GM12891 (cell line): ENCODE measurements at regions not wholly inside any gene's neighbourhood (a gene's known extent, or its start where the extent isn't known, plus 50 kb on each side); places are given as distances from the start of the nearest gene placed in this dataset.

ENCODE experiments used
- POLR2A ChIP-seq: IDR thresholded peaks from 2 replicates; pipeline ENCODE4 v1.6.1; 2011; ENCODE audit warnings: low read depth, low read length, control low read depth
- POLR2AphosphoS5 ChIP-seq: IDR thresholded peaks from 2 replicates; pipeline ENCODE4 v1.6.1; 2011; ENCODE audit warnings: low read depth, low read length, control low read depth
- SPI1 ChIP-seq: IDR thresholded peaks from 2 replicates; pipeline ENCODE4 v1.6.1; 2011; ENCODE audit warnings: low read depth, low read length, control low read depth
- TAF1 ChIP-seq: IDR thresholded peaks from 2 replicates; pipeline ENCODE4 v1.6.1; 2011; ENCODE audit warnings: low read depth, low read length, control low read depth

DNA sequence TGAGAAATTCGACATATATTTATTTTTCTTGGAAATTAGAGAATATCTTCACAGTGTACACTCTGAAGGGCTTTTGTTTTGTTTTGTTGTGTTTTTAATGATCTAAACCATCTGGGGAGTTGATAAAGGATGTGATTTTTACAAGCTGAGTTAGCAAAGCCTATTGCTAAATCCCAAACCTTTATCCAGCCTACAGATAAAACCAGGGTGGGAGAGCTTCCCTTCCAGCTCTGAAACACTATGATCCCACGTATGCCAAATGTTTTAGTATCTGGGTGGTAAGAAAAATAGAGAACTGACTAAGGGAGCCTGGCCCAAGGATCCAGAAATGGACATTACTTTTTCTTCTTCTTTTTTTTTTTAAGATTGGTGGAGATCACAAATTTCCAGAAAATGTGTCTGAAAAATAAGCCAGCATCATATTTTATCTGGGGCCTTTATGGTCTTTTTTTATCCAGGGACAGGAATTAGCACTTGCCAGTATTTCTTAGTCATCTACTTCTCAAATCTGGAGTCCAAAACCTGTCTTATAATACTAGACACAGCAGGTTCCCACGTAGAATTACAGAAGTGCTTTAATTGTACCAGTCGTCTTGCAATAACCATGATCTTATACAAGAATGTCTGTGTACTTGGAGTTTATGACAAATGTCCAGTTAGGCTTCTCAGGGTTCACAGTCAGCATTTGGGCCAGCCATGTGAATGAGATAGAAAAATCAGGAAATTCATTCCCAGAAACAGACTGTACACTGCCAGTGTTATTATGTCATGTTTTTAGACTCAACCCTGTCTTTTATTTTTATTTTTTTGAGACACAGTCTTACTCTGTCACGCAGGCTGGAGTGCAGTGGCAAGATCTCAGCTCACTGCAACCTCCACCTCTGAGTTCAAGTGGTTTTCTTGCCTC lies 290.8 kb upstream of the MPDZ start:
- TF ChIP-seq POLR2A = no peak
- no peak for TF ChIP-seq POLR2AphosphoS5
- no peak for TF ChIP-seq TAF1
- TF ChIP-seq SPI1 = no peak
